NT2/D1 (cell line): ENCODE measurements at regions not wholly inside any gene's neighbourhood (a gene's known extent, or its start where the extent isn't known, plus 50 kb on each side); places are given as distances from the start of the nearest gene placed in this dataset.

Source experiments
- DNase-seq: peaks from one replicate; pipeline ENCODE4 v3.0.0-alpha.2; 2011; ENCODE audit warnings: low read depth, low spot score
- H3K27me3 ChIP-seq: 2 replicates; pipeline ENCODE4 v1.6.0; 2011; ENCODE audit warnings: mild to moderate bottlenecking; ENCODE audit not compliant: insufficient read length, insufficient read depth
- H3K36me3 ChIP-seq: 2 replicates; pipeline ENCODE4 v1.6.1; 2011; ENCODE audit warnings: mild to moderate bottlenecking, low read length, mixed read lengths; ENCODE audit not compliant: insufficient read depth, insufficient read length
- H3K4me1 ChIP-seq: 2 replicates; pipeline ENCODE4 v1.5.1; 2011; ENCODE audit not compliant: insufficient read depth, insufficient read length
- H3K4me3 ChIP-seq: 2 replicates; pipeline ENCODE4 v1.5.1; 2011; ENCODE audit warnings: low read depth; ENCODE audit not compliant: insufficient read length
- H3K9ac ChIP-seq: 2 replicates; pipeline ENCODE4 v1.6.0; 2011; ENCODE audit warnings: low read depth; ENCODE audit not compliant: insufficient read length
- H3K9me3 ChIP-seq: 2 replicates; pipeline ENCODE4 v1.5.1; 2011; ENCODE audit warnings: mild to moderate bottlenecking, low read length; ENCODE audit not compliant: insufficient read depth
- SUZ12 ChIP-seq: IDR thresholded peaks from 2 replicates; pipeline ENCODE4 v1.6.1; 2011; ENCODE audit not compliant: insufficient read length, insufficient read depth; ENCODE audit errors: extremely low read depth
- YY1 ChIP-seq: IDR thresholded peaks from 2 replicates; pipeline ENCODE4 v1.6.1; 2011; ENCODE audit not compliant: insufficient read length, insufficient read depth
- ZNF274 ChIP-seq: IDR thresholded peaks from 2 replicates; pipeline ENCODE4 v1.6.1; 2011; ENCODE audit warnings: mild to moderate bottlenecking, low read depth, low read length

DNA sequence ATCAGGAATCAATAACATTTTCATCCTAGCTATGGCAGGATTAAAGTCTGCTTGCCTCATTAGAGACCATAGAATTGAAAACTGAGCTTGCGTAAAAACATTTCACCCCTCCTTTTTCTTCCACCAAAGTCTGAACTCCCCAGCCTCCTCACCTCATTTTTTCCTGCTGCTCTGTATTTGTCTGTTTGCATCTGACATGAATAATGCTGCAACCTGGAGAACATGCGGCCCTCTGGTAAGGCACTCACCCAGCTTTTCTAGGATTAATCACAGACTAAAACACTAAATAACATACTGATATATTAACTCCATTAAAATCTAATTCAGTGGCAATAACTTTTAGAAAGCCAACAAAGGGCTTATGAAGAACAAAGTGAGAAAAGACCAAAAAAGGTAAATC is 677.7 kb upstream of the NRSN1 start:
- no peaks in the 10 kb centered on the region for H3K4me1 ChIP-seq
- H3K4me3 ChIP-seq: no peak overlapping the region
- no peak for TF ChIP-seq ZNF274
- TF ChIP-seq YY1: no peak
- no peaks in the 10 kb centered on the region for H3K36me3 ChIP-seq
- DNase-seq: no peak
- H3K9me3 ChIP-seq: no peaks in the 10 kb centered on the region
- no peaks in the 10 kb centered on the region for H3K27me3 ChIP-seq
- H3K9ac ChIP-seq: no peak overlapping the region

DNA sequence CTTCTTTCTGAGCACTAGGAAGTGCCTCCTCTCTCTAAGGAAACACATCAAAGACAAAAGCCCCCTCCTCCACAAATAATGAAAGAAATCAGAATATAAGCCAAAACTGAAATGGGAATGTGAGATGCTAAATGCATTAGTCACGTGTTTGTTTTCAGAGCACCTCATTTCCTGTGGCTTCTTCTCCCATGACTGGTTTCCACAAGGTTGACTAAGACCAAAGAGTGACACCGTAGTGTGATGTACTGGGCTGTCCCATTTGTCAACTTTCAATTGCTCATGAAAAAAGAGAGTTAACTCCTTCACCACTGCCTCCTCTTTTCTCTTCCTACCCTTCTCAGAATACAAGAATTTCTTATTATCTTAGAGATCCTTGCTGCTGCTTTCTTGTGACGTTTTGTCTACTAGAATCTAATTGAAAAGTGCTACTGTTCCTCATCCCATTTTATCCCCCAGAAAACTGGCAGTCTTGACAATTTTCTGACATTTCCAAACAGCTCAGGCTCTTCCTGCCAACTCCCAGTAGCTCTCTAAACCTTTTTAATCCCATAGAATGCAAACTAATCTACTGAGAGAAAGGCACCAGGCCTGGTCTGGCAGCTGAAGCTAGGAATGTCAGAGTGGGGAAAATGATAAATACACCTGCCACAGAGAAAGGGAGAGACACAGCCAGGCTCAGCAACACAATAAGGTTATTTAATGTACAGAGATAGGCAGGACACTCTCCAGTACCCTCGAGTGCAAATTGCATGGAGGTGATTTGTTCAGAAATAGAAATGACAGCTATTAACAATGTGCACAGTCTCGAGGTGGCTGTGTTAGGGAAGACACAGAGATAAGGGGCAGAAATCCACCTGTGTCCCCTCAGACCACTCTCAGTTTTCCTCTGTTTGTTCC is 671.7 kb upstream of the NRSN1 start:
- Histone ChIP-seq H3K4me1 (no peaks in the 10 kb centered on the region), H3K4me3 (no peak overlapping the region), H3K27me3 (no peaks in the 10 kb centered on the region), H3K36me3 (no peaks in the 10 kb centered on the region), H3K9ac (no peak overlapping the region), H3K9me3 (no peaks in the 10 kb centered on the region)
- no peak for DNase-seq
- TF ChIP-seq ZNF274: no peak
- no peak for TF ChIP-seq SUZ12
- no peak for TF ChIP-seq YY1

DNA sequence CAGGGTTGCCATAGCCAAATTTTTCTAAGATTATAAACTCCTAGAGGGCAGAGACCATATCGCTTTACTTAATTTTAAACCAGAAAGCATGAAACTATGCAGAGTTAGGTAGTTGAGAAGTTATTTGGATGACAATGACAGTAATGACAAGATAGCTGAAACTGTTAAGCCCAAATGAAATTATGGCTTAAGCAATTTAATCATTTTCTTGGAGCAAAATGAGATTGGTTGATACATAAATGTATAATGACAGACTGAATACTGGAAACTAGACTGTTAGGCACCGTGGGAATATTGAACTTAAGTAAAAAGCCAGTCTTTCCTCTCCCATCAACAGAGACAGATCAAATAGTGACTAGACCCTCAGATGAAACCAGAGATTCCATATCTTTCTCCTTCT is 670.3 kb upstream of the NRSN1 start:
- Histone ChIP-seq H3K9me3 (no peaks in the 10 kb centered on the region), H3K4me1 (no peaks in the 10 kb centered on the region)
- DNase-seq: no peak

DNA sequence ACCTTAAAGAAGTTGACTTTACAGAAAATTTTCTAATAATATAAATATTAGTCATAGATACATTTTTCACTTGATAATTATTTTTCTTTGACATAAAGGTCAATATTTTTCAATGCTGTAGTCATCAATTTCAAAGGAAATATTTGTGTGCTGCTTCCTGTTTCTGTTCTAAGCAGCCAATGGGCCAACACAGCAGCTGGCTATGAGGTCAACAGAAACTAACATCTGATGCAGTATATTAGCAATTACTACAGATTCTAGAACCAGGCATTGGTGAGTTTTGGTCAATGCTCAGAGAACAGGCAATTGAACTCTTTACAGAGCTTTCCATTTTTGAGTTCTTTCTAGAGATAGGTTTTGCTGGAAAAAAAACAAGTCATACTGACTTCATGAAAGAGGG is 669.6 kb upstream of the NRSN1 start:
- H3K36me3 ChIP-seq: no peaks in the 10 kb centered on the region
- no peak for DNase-seq
- H3K4me1 ChIP-seq: no peaks in the 10 kb centered on the region
- no peaks in the 10 kb centered on the region for H3K9me3 ChIP-seq
- TF ChIP-seq ZNF274: no peak
- no peak for TF ChIP-seq SUZ12
- TF ChIP-seq YY1: no peak
- H3K27me3 ChIP-seq: no peaks in the 10 kb centered on the region
- H3K4me3 ChIP-seq: no peak overlapping the region
- no peak overlapping the region for H3K9ac ChIP-seq

More for the DNA sequence above, 670.3 kb upstream of the NRSN1 start:
- Histone ChIP-seq H3K36me3 (no peaks in the 10 kb centered on the region), H3K4me3 (no peak overlapping the region), H3K9ac (no peak overlapping the region), H3K27me3 (no peaks in the 10 kb centered on the region)
- TF ChIP-seq YY1: no peak
- TF ChIP-seq ZNF274: no peak
- no peak for TF ChIP-seq SUZ12

DNA sequence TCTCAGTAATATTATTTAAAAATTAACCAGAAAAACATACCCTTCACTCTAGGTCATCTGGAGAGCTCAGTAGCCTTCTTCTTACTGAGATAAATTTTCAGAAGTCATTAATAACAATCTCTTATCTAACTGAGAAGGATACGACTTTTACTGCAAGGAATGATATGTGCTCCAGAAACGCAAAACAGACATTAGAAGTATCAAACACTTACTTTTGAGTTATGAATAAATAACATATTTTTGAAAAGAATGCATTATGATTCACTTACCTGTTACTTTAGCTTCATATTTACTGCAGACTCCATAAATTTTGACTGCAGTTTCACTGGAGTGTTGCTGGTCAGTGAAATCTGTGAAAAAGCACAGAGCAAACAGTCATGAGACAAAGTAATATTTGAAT is 668.7 kb upstream of the NRSN1 start:
- no peaks in the 10 kb centered on the region for H3K36me3 ChIP-seq
- H3K9ac ChIP-seq: no peak overlapping the region
- H3K4me1 ChIP-seq: no peaks in the 10 kb centered on the region
- DNase-seq: no peak
- no peaks in the 10 kb centered on the region for H3K27me3 ChIP-seq
- no peak overlapping the region for H3K4me3 ChIP-seq
- TF ChIP-seq ZNF274: no peak
- TF ChIP-seq YY1: no peak
- TF ChIP-seq SUZ12: no peak
- no peaks in the 10 kb centered on the region for H3K9me3 ChIP-seq

DNA sequence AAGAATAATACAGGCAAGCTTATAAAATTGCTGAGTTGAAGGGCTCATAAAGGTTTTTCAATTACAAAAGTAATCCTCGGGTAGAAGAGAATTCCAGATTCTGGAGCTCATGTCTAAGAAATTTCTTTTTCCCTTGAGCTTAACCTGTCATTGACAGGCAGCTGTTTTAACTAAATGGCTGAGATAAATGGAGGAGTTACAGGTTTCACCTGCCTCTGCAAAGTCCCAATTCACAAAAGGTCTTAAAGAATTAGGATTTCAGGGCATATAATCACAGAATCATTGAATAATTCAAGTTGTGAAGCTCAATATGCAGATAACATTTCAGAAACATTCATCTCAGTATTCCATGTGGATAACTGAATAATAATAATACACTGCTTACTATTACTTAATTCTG is 660.1 kb upstream of the NRSN1 start:
- Histone ChIP-seq H3K4me3 (no peak overlapping the region), H3K9ac (no peak overlapping the region), H3K9me3 (no peaks in the 10 kb centered on the region), H3K4me1 (no peaks in the 10 kb centered on the region), H3K27me3 (no peaks in the 10 kb centered on the region), H3K36me3 (no peaks in the 10 kb centered on the region)
- no peak for DNase-seq
- TF ChIP-seq YY1: no peak
- TF ChIP-seq ZNF274: no peak
- no peak for TF ChIP-seq SUZ12

DNA sequence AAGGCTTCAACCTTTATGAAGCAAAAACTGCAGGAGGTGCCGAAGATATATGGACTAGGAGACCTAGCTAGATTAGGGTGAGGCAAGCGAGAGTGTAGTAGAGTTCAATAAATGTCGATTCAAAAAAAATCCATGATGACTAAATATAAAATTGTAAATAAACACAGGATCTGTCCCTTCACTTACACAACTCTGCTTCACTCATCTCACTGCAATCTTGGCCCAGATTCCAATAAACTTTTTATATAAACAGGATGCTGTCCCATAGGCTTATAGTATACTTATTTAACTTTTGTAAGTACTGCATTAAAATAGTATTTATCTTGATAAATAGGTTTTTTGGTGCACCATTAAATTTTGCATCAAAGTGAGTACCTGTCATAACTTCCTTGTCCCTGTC is 648.4 kb upstream of the NRSN1 start:
- H3K9ac ChIP-seq: no peak overlapping the region
- no peaks in the 10 kb centered on the region for H3K27me3 ChIP-seq
- H3K4me1 ChIP-seq: no peaks in the 10 kb centered on the region
- no peaks in the 10 kb centered on the region for H3K9me3 ChIP-seq
- TF ChIP-seq ZNF274: no peak
- no peak for TF ChIP-seq YY1
- no peak for TF ChIP-seq SUZ12
- H3K4me3 ChIP-seq: no peak overlapping the region
- DNase-seq: no peak
- H3K36me3 ChIP-seq: no peaks in the 10 kb centered on the region
